K562 (cell line): ENCODE measurements at regions not wholly inside any gene's neighbourhood (a gene's known extent, or its start where the extent isn't known, plus 50 kb on each side); places are given as distances from the start of the nearest gene placed in this dataset.

ENCODE experiments used
- ATAC-seq: fragments of 200-7000 bp; cut with Tn5 transposase; 3 replicates; pipeline ENCODE4 v1.9.1; 2020; ENCODE audit warnings: moderate library complexity
- BruUV-seq: library from RNA; stranded (reverse); fragments of 400-500 nt; replicated peaks from 2 replicates; lab custom pipeline; 2021; lab: Mats Ljungman, UMichigan
- CTCF ChIA-PET: fragments of 300-600 bp; formaldehyde crosslinking; extraction: SDS; loops from one replicate; lab custom pipeline; 2021; ENCODE audit warnings: low intra/inter-chr PET ratio; lab: Yijun Ruan, JAX
- POLR2A ChIA-PET: fragments of 300-600, 350-650 bp; sonication (Branson Sonifier 250); formaldehyde crosslinking; extraction: SDS; loops from one replicate; lab custom pipeline; 2021; ENCODE audit warnings: antibody characterized with exemption, inconsistent platforms; lab: Yijun Ruan, JAX
- DNase-seq, 4 experiments: peaks; one replicate each; pipeline versions ENCODE4 v3.0.0 to v3.0.0-alpha.2; 2011 to 2018; ENCODE audit warnings: low spot score in 3 of 4, mixed read lengths in 3 of 4; ENCODE audit errors: extremely low read depth in 1 of 4
- FAIRE-seq: peaks from 2 replicates; lab custom pipeline; 2011; peaks lifted over from hg19 to GRCh38; lab: Jason Lieb, UNC
- H2AFZ ChIP-seq: 2 replicates; pipeline ENCODE4 v1.6.0; 2011; ENCODE audit warnings: low read depth, low read length, control low read depth, inconsistent platforms
- H3K27ac ChIP-seq: fragments of 200-600 bp; 3 replicates; pipeline ENCODE4 v1.8.0; 2011; ENCODE audit warnings: low read depth, mild to moderate bottlenecking, control low read depth, inconsistent platforms, low read length, moderate library complexity, mixed read lengths; ENCODE audit errors: extremely low read depth
- H3K27me3 ChIP-seq, 2 experiments: fragments of 300-600 bp in 1 of 2; 2 replicates in 1 of 2; 3 replicates in 1 of 2; pipeline versions ENCODE4 v1.6.0 to v1.8.0; 2011; ENCODE audit warnings: inconsistent platforms in 2 of 2, low read length in 2 of 2, mild to moderate bottlenecking in 1 of 2, mixed read lengths in 1 of 2, moderate library complexity in 1 of 2; ENCODE audit not compliant: control insufficient read depth in 2 of 2, insufficient read depth in 2 of 2
- H3K36me3 ChIP-seq: fragments of 300-600 bp; 3 replicates; pipeline ENCODE4 v1.8.0; 2011; ENCODE audit warnings: mild to moderate bottlenecking, low read length, inconsistent platforms; ENCODE audit not compliant: control insufficient read depth, insufficient read depth
- H3K4me1 ChIP-seq, 2 experiments: fragments of 200-600 bp in 1 of 2; replicated peaks in 1 of 2; 2 replicates in 1 of 2; 3 replicates in 1 of 2; pipeline versions ENCODE4 v1.5.1 to v1.8.0; 2011; ENCODE audit warnings: inconsistent platforms in 2 of 2, low read length in 2 of 2, mild to moderate bottlenecking in 1 of 2, mixed read lengths in 1 of 2, moderate library complexity in 1 of 2; ENCODE audit not compliant: control insufficient read depth in 2 of 2, insufficient read depth in 2 of 2
- H3K4me2 ChIP-seq: 2 replicates; pipeline ENCODE4 v1.6.1; 2011; ENCODE audit warnings: low read length, control low read depth, inconsistent platforms, mixed read lengths; ENCODE audit not compliant: insufficient read depth
- H3K4me3 ChIP-seq: fragments of 200-600 bp; sonication (generic), shearing (Covaris generic); 2 replicates; pipeline ENCODE4 v1.5.1; 2016; ENCODE audit warnings: control low read depth, inconsistent platforms
- H3K79me2 ChIP-seq: fragments of 200-600 bp; 3 replicates; pipeline ENCODE4 v1.8.0; 2011; ENCODE audit warnings: low read length, inconsistent platforms; ENCODE audit not compliant: control insufficient read depth, insufficient read depth
- H3K9ac ChIP-seq, 2 experiments: 2 replicates each; pipeline versions ENCODE4 v1.6.0 to v1.6.1; 2011; ENCODE audit warnings: low read depth in 2 of 2, low read length in 2 of 2, control low read depth in 1 of 2, inconsistent platforms in 1 of 2, mild to moderate bottlenecking in 1 of 2, mixed read lengths in 1 of 2; ENCODE audit not compliant: insufficient read depth in 1 of 2
- H3K9me1 ChIP-seq: one replicate; pipeline ENCODE4 v1.6.0; 2011; ENCODE audit warnings: inconsistent platforms, mild to moderate bottlenecking, low read length, moderate library complexity; ENCODE audit not compliant: control insufficient read depth, insufficient read depth
- H3K9me3 ChIP-seq: replicated peaks from 2 replicates; pipeline ENCODE4 v1.5.1; 2011; ENCODE audit warnings: low read depth, low read length, inconsistent platforms; ENCODE audit not compliant: control insufficient read depth, insufficient read depth
- H4K20me1 ChIP-seq: replicated peaks from 2 replicates; pipeline ENCODE4 v1.6.1; 2011; ENCODE audit warnings: low read length, inconsistent platforms, mixed read lengths; ENCODE audit not compliant: control insufficient read depth, insufficient read depth
- ARID1B ChIP-seq: fragments of 450-650 bp; IDR thresholded peaks from 2 replicates; pipeline ENCODE4 v1.6.1; 2016; ENCODE audit warnings: antibody characterized with exemption, mild to moderate bottlenecking, inconsistent platforms
- CHD2 ChIP-seq: IDR thresholded peaks from 2 replicates; pipeline ENCODE4 v1.6.1; 2011; ENCODE audit warnings: low read depth, low read length
- GTF2F1 ChIP-seq: IDR thresholded peaks from 2 replicates; pipeline ENCODE4 v1.6.1; 2011; ENCODE audit warnings: low read depth, low read length, improper control_type of control experiment
- HOXB6 ChIP-seq: fragments of 250-450 bp; sonication (Bioruptor Pico); IDR thresholded peaks from 2 replicates; pipeline ENCODE4 v1.5.1; 2022; ENCODE audit warnings: mild to moderate bottlenecking, borderline replicate concordance
- L3MBTL2 ChIP-seq: fragments of 450-650 bp; IDR thresholded peaks from 2 replicates; pipeline ENCODE4 v1.6.1; 2016; ENCODE audit warnings: mild to moderate bottlenecking, moderate library complexity
- MED1 ChIP-seq: sonication (generic); formaldehyde crosslinking; IDR thresholded peaks from 2 replicates; pipeline ENCODE4 v1.8.1; 2023; ENCODE audit warnings: missing genetic modification reagents, borderline replicate concordance
- RNF219 ChIP-seq: fragments of 250-450 bp; sonication (Bioruptor Pico); IDR thresholded peaks from 2 replicates; pipeline ENCODE4 v1.5.0; 2022; ENCODE audit warnings: mild to moderate bottlenecking
- SIRT6 ChIP-seq: IDR thresholded peaks from one replicate; pipeline ENCODE4 v1.6.1; 2012; ENCODE audit warnings: low read depth, mild to moderate bottlenecking, control low read depth, inconsistent platforms, low read length, moderate library complexity
- U2AF2 ChIP-seq: fragments of 200-400 bp; formaldehyde crosslinking; optimal IDR thresholded peaks from 2 replicates; pipeline ENCODE3; 2017; ENCODE audit warnings: low read depth, mild to moderate bottlenecking, low read length
- ZBTB34 ChIP-seq: fragments of 250-450 bp; sonication (Bioruptor Pico); IDR thresholded peaks from 2 replicates; pipeline ENCODE4 v1.8.0; 2021; ENCODE audit warnings: mild to moderate bottlenecking, moderate library complexity
- ZFP36 ChIP-seq: fragments of 150-350 bp; IDR thresholded peaks from 2 replicates; pipeline ENCODE4 v1.6.1; 2018; ENCODE audit warnings: low read length, low read depth; ENCODE audit not compliant: partially characterized antibody
- ZNF175 ChIP-seq: fragments of 200-800 bp; sonication (Bioruptor generic); IDR thresholded peaks from 2 replicates; pipeline ENCODE4 v1.6.1; 2016; ENCODE audit warnings: low read depth, mild to moderate bottlenecking, missing genetic modification characterization, missing compliant biosample characterization
- ZNF589 ChIP-seq: fragments of 200-800 bp; sonication (Bioruptor generic); IDR thresholded peaks from 2 replicates; pipeline ENCODE4 v1.6.1; 2016; ENCODE audit warnings: low read depth, missing genetic modification characterization, missing compliant biosample characterization
- in situ Hi-C: fragments of 300-500 bp; cut with MboI; formaldehyde crosslinking; loops from 4 replicates; pipeline ENCODE4 v1.15.0; 2018; ENCODE audit warnings: inconsistent platforms, mixed read lengths
- intact Hi-C: fragments of 100-400 bp; cut with micrococcal nuclease; formaldehyde crosslinking; loops from 2 replicates; pipeline ENCODE4 v1.14.2; 2022
- TF ChIP-seq, protein P1 (sequence below): fragments of 450-650 bp; formaldehyde crosslinking; IDR thresholded peaks from 2 replicates; pipeline ENCODE4 v1.4.0; 2020; ENCODE audit warnings: mild to moderate bottlenecking, moderate library complexity

DNA sequence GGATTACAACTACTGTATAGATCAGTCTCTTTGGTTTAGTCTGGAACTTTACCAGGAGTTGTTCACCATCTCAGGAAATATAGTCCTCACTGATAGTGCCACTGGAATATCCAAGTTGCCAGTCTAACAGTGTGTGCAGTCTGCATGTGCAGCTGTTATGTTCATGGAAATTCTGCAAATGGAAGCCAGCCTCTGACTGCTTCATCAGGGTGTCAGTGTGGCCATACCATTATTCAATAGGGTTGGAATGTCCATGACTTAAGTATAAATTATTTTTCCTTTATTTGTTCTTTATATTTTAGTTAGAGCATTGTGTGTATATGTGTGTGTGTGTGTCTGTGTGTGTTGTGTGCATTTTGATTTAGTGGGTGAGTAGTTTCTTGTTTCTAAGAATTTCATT, 51.8 kb downstream of the C11orf96 start:
- Histone ChIP-seq H3K9me1 (no peaks in the 10 kb centered on the region), H4K20me1 (no peaks in the 10 kb centered on the region), H3K36me3 (no peaks in the 10 kb centered on the region), H3K27ac (no peak overlapping the region), H3K4me2 (no peak overlapping the region), H3K27me3 (peaks cover 14 to 43% of the 10 kb centered on the region in 2 experiments; a peak in 4 of 5 replicates), H3K9ac (no peak overlapping the region), H3K79me2 (no peaks in the 10 kb centered on the region), H2AFZ (no peak overlapping the region), H3K9me3 (no peaks in the 10 kb centered on the region; the same call in 1 of the 2 replicates), H3K4me1 (peaks cover 4 to 6% of the 10 kb centered on the region in 2 experiments; a peak in 4 of 5 replicates), H3K4me3 (no peak overlapping the region)
- no TSS peak for BruUV-seq
- DNase-seq = no peak
- TF ChIP-seq U2AF2 (no peak), HOXB6 (CRISPR knock-in tag) (no peak), L3MBTL2 (no peak), ARID1B (no peak), RNF219 (CRISPR knock-in tag) (no peak), GTF2F1 (no peak), ZFP36 (no peak), ZBTB34 (no peak), ZNF175 (CRISPR knock-in tag) (no peak), ZNF589 (CRISPR knock-in tag) (no peak), CHD2 (no peak), SIRT6 (no peak), MED1 (CRISPR knock-in tag) (no peak)
- TF ChIP-seq, protein P1, sequence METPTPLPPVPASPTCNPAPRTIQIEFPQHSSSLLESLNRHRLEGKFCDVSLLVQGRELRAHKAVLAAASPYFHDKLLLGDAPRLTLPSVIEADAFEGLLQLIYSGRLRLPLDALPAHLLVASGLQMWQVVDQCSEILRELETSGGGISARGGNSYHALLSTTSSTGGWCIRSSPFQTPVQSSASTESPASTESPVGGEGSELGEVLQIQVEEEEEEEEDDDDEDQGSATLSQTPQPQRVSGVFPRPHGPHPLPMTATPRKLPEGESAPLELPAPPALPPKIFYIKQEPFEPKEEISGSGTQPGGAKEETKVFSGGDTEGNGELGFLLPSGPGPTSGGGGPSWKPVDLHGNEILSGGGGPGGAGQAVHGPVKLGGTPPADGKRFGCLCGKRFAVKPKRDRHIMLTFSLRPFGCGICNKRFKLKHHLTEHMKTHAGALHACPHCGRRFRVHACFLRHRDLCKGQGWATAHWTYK (CRISPR knock-in tag) = no peak
- ATAC-seq = no peak
- no peak for FAIRE-seq
- ChIA-PET CTCF (no interaction called here), POLR2A (interaction anchor here (1.0 kb wide), 1 partner anchor 85 kb away, joined by 3 read pairs; no protein-coding TSS in a partner anchor)
- in situ Hi-C loops = no loop called here
- intact Hi-C loops = no loop called here
